HL-60 (cell line): ENCODE measurements at regions not wholly inside any gene's neighbourhood (a gene's known extent, or its start where the extent isn't known, plus 50 kb on each side); places are given as distances from the start of the nearest gene placed in this dataset.

Experiments
- CTCF ChIP-seq: IDR thresholded peaks from one replicate; pipeline ENCODE4 v1.5.1; 2011; ENCODE audit warnings: low read length, control low read depth, inconsistent platforms; ENCODE audit not compliant: insufficient read depth
- GABPA ChIP-seq: IDR thresholded peaks from 2 replicates; pipeline ENCODE4 v1.6.1; 2012; ENCODE audit warnings: low read depth
- POLR2AphosphoS5 ChIP-seq: IDR thresholded peaks from 2 replicates; pipeline ENCODE4 v1.6.1; 2012; ENCODE audit warnings: low read depth
- REST ChIP-seq: IDR thresholded peaks from 2 replicates; pipeline ENCODE4 v1.6.1; 2012; ENCODE audit warnings: low read depth; ENCODE audit not compliant: insufficient replicate concordance

DNA sequence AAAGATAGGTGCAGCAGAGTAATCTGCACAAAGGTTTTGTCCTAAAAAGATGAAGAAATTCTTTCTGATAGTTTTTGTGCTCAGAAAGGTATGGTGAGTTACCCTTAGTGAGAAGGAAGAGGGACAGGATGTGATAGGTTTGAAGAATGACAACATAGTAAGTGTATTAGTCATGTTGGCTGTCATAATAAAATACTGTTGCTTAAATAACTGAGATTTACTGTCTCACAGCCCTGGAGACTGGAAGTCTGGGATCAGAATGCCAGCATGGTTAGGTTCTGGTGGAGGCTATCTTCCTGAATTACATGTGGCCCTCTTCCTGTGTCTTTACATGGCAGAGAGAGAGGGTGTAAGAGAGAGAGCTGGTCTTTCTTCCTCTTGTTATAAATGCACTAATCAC, 965.2 kb downstream of the TTLL7 start:
- no peak for TF ChIP-seq POLR2AphosphoS5
- no peak for TF ChIP-seq REST
- TF ChIP-seq CTCF: no peak
- TF ChIP-seq GABPA: no peak
